ENCODE measurements at regions not wholly inside any gene's neighbourhood (a gene's known extent, or its start where the extent isn't known, plus 50 kb on each side); places are given as distances from the start of the nearest gene placed in this dataset.

DNA sequence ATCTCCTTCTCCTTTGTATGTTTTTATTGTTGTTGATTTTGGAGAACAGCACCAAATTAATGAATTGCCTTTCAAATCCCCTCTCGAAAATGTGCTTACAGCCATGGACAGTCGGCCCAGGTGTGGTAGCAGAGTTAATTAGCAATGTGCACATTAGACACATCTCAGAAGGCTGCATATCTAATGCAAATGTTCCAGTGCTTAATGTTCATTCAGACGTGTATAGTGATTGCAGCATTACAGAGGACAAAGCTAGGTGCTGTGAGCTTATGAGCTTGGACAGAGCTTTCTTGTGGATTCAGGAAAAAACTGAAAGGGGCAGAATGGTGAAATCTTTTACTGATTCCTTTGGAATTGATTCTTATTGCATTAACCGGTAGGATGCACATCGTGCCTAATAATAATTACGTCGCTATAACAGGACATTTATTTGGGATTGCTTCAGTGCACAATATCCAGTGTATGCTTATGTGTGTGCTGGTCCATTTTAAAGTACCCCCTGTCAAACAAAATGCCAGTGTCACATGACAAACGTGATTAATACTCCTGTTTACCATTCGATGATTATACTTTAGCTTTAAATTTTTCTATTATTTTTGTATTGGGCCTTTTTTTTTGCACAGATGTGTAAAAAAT, 552.9 kb upstream of the EPHA5 start:
- TF ChIP-seq, protein P1, sequence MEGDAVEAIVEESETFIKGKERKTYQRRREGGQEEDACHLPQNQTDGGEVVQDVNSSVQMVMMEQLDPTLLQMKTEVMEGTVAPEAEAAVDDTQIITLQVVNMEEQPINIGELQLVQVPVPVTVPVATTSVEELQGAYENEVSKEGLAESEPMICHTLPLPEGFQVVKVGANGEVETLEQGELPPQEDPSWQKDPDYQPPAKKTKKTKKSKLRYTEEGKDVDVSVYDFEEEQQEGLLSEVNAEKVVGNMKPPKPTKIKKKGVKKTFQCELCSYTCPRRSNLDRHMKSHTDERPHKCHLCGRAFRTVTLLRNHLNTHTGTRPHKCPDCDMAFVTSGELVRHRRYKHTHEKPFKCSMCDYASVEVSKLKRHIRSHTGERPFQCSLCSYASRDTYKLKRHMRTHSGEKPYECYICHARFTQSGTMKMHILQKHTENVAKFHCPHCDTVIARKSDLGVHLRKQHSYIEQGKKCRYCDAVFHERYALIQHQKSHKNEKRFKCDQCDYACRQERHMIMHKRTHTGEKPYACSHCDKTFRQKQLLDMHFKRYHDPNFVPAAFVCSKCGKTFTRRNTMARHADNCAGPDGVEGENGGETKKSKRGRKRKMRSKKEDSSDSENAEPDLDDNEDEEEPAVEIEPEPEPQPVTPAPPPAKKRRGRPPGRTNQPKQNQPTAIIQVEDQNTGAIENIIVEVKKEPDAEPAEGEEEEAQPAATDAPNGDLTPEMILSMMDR (IDR thresholded peaks at IDR 0.05), result no peak
- H3K4me1 ChIP-seq (ENCODE audit: control insufficient read depth in 1 of 2, insufficient read depth in 1 of 2, low read depth in 1 of 2, low read length in 1 of 2), result no peaks in the 10 kb centered on the region
- no peaks in the 10 kb centered on the region for H3K27me3 ChIP-seq
- H3K27ac ChIP-seq, result no peak overlapping the region
- no peak overlapping the region for H3K4me3 ChIP-seq (ENCODE audit: low read depth in 1 of 2, low read length in 1 of 2)
- H3K36me3 ChIP-seq, result no peaks in the 10 kb centered on the region
- H3K9me3 ChIP-seq, result no peaks in the 10 kb centered on the region

DNA sequence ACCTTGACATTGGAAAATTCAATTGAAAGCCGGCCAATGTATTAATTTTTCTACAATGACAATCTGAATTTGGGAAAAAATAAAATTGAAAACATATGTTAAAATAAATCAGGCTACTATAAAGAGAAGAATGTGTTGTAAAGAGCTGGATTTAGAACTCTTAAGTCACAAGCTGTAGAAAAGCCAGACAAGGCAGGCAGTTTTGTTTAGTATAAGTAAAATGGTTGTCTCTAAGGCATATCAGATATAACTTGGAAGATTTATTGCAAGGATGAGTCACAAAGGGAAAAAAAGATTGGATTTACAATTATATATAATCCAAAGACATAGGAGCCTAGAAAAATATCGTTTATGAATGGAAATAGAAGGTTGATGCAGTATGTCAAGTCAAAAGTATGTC, 549.1 kb upstream of the EPHA5 start:
- TF ChIP-seq, protein P1 (IDR thresholded peaks at IDR 0.05), result no peak
- Histone ChIP-seq H3K9me3 (no peaks in the 10 kb centered on the region), H3K4me1 (ENCODE audit: control insufficient read depth in 1 of 2, insufficient read depth in 1 of 2, low read depth in 1 of 2, low read length in 1 of 2) (no peaks in the 10 kb centered on the region), H3K27me3 (no peaks in the 10 kb centered on the region), H3K27ac (no peak overlapping the region), H3K4me3 (ENCODE audit: low read depth in 1 of 2, low read length in 1 of 2) (no peak overlapping the region), H3K36me3 (no peaks in the 10 kb centered on the region)

DNA sequence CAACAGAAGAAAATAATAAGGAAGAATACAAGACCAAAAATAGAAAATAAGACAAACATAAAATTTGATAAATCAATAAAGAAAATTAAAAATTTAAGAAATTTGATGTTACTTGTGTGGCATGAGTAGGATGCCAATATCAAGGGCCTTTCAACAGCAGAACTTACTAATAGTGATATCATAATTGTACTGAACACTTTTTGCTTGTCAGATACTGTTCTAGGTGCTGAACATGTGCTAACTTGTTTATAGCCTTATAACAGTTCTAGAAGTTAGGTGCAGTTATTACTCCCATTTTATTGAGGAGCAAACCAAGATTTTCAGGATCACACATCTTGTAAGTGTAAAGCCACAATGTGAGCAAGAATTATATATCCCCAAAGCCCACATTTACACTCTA, 546.0 kb upstream of the EPHA5 start:
- Histone ChIP-seq H3K27ac (no peak overlapping the region), H3K4me1 (ENCODE audit: control insufficient read depth in 1 of 2, insufficient read depth in 1 of 2, low read depth in 1 of 2, low read length in 1 of 2) (no peaks in the 10 kb centered on the region), H3K27me3 (no peaks in the 10 kb centered on the region), H3K4me3 (ENCODE audit: low read depth in 1 of 2, low read length in 1 of 2) (no peak overlapping the region), H3K9me3 (no peaks in the 10 kb centered on the region), H3K36me3 (no peaks in the 10 kb centered on the region)
- TF ChIP-seq, protein P1 (IDR thresholded peaks at IDR 0.05), result no peak

DNA sequence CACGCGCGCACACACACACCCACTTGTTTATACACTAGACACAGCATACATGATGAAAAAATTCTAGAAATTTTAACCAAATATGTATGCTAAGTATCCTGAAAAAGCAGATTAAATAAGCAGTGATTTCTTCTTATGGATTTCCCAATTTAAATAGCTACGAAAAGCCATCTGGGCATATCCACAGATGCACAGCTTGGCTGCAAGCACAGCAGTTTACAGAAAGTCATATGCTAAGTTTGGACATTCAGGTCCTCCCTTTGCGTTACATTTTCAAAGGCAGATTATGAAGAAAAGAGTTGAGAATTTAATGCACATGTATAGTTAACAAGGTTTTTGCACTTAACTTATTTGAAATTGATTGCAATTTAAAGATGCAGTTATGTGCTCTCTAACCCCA, 542.2 kb upstream of the EPHA5 start:
- Histone ChIP-seq H3K36me3 (no peaks in the 10 kb centered on the region), H3K4me3 (ENCODE audit: low read depth in 1 of 2, low read length in 1 of 2) (no peak overlapping the region), H3K27me3 (no peaks in the 10 kb centered on the region), H3K9me3 (no peaks in the 10 kb centered on the region), H3K27ac (no peak overlapping the region), H3K4me1 (ENCODE audit: control insufficient read depth in 1 of 2, insufficient read depth in 1 of 2, low read depth in 1 of 2, low read length in 1 of 2) (no peaks in the 10 kb centered on the region)
- TF ChIP-seq, protein P1 (IDR thresholded peaks at IDR 0.05), result no peak

DNA sequence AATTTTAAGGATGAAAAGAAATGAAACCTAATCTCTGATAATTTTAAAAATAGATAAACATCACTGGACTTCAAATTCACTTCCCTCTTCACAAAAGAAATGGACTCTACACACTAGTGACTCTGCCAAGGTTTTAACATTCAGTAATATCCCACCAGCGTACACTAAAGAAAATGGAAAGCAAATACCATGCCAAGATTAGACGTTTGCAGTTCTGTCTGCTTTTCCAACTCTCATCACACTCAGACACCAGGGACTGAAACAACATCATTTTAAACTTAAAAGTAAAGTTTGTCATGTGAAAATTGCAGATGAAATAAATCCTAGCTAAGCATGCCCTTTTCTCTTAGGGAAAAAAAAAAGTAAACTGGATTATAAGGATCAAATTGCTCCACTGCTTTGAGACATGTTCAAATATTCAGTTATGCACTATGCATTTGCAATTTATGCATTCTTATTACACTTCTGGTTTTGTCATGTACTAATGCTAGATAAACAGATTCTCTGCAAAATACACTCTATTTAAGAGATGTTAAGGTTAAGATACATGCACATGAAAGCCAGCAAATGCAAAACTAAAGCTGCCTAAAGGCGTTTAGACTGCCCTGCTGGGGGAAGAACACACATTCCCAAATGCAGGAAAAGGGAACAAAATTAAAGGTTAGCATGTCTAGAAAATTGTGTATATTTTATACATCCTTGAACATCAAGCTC, 534.4 kb upstream of the EPHA5 start:
- Histone ChIP-seq H3K36me3 (no peaks in the 10 kb centered on the region), H3K4me1 (ENCODE audit: control insufficient read depth in 1 of 2, insufficient read depth in 1 of 2, low read depth in 1 of 2, low read length in 1 of 2) (no peaks in the 10 kb centered on the region), H3K4me3 (ENCODE audit: low read depth in 1 of 2, low read length in 1 of 2) (no peak overlapping the region), H3K27me3 (no peaks in the 10 kb centered on the region), H3K9me3 (no peaks in the 10 kb centered on the region), H3K27ac (no peak overlapping the region)
- TF ChIP-seq, protein P1 (IDR thresholded peaks at IDR 0.05), result no peak
